ENCODE measurements at regions not wholly inside any gene's neighbourhood (a gene's known extent, or its start where the extent isn't known, plus 50 kb on each side); places are given as distances from the start of the nearest gene placed in this dataset.

DNA sequence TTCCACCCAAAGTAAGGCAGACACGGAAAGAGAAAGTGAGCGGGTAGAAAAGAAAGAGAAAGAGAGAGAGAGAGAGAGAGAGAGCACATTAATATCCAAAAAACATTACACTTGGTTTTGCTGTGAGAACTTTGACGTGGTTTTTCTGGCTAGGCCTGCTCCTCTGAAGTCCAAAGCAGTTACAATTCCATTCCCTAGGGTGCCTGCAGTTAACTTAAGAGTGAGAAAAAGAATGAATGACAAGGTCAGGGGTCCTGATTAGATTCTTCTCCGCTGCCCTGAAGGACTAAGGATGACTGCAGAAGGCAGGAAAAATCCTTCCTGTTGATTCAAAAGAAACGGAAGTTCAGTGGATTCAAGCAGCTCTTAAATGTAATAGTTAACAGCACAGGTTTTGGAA, 589.8 kb downstream of the PRELID2 start:
- Histone ChIP-seq H3K9me3 (replicated peaks in 1 of 11) (no peaks in the 10 kb centered on the region), H3K27ac (peak overlapping the region in 6 of 11 experiments; percentile 9 to 68 (median 43); a peak in 9 of 22 replicates), H3K36me3 (no peaks in the 10 kb centered on the region), H3K4me1 (peaks cover 26 to 73% (median 56%) of the 10 kb centered on the region in 10 experiments), H3K4me2 (peak overlapping the region; percentile 62 to 85 (median 76)), H3K9ac (peak overlapping the region in 8 of 11 experiments; percentile 5 to 58 (median 49); a peak in 13 of 22 replicates), H4K20me1 (no peaks in the 10 kb centered on the region), H3K27me3 (no peaks in the 10 kb centered on the region), H3K4me3 (peak overlapping the region in 6 of 10 experiments; percentile 4 to 37 (median 31); a peak in 7 of 20 replicates)
- no peak for TF ChIP-seq Cebpa-rat (IDR thresholded peaks at IDR 0.05)

DNA sequence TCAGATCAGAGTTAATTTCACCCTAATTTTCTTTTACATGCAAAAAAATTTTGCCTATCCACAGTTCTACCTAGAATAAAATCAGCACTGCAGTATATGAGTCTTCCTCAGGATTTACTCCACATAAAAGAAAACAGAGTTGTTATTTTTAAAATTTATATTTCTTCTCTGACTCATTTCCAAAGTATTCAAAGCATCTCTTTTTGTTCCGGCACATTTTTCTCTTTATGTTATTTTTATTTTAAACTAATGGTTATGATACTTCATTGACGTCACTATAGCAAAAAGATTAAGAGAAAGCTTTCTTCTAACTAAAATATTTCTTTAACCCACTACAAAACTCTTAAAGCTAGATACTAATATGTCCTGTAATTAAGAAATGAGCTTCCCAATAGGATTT, 590.4 kb downstream of the PRELID2 start:
- no peaks in the 10 kb centered on the region for H3K27me3 ChIP-seq
- H3K4me1 ChIP-seq = peaks cover 26 to 73% (median 56%) of the 10 kb centered on the region in 10 experiments
- H3K9me3 ChIP-seq (replicated peaks in 1 of 11) = no peaks in the 10 kb centered on the region
- H3K4me3 ChIP-seq = peak overlapping the region in 1 of 10 experiments; percentile 35; a peak in 3 of 20 replicates
- TF ChIP-seq Cebpa-rat (IDR thresholded peaks at IDR 0.05) = no peak
- H4K20me1 ChIP-seq = no peaks in the 10 kb centered on the region
- H3K4me2 ChIP-seq = peak overlapping the region; percentile 62 to 85 (median 76); a peak in 18 of 22 replicates
- H3K36me3 ChIP-seq = no peaks in the 10 kb centered on the region
- peak overlapping the region in 2 of 11 experiments; percentile 59 to 68; a peak in 3 of 22 replicates for H3K27ac ChIP-seq
- H3K9ac ChIP-seq = no peak overlapping the region; a peak in 1 of 22 replicates

DNA sequence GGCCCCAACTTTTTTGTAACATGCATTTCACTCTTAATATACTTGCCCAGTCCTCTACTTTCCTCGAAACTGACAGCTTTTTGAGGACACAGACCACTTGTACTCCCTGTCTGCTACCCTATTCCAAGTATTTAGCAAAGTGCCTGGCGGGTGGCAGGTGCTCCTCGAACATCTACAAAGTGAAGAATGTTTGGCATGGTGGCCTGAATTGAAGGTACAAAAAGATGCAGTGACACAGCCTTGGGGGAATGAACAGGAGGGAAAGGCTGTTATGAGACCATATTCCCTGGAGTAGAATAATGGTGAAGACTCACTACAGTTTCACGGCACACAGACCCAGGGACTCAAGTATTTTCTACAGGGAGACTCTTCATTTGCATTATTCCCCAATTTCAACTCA, 590.9 kb downstream of the PRELID2 start:
- Histone ChIP-seq H3K27me3 (no peaks in the 10 kb centered on the region), H3K36me3 (no peaks in the 10 kb centered on the region), H3K4me2 (peak overlapping the region in 8 of 11 experiments; percentile 11 to 83 (median 72); a peak in 12 of 22 replicates), H3K4me3 (no peak overlapping the region), H3K9me3 (replicated peaks in 1 of 11) (no peaks in the 10 kb centered on the region), H3K4me1 (peaks cover 26 to 73% (median 56%) of the 10 kb centered on the region in 10 experiments), H3K27ac (peak overlapping the region in 1 of 11 experiments; percentile 68; a peak in 1 of 22 replicates), H3K9ac (no peak overlapping the region), H4K20me1 (no peaks in the 10 kb centered on the region)
- TF ChIP-seq Cebpa-rat (IDR thresholded peaks at IDR 0.05) = no peak

DNA sequence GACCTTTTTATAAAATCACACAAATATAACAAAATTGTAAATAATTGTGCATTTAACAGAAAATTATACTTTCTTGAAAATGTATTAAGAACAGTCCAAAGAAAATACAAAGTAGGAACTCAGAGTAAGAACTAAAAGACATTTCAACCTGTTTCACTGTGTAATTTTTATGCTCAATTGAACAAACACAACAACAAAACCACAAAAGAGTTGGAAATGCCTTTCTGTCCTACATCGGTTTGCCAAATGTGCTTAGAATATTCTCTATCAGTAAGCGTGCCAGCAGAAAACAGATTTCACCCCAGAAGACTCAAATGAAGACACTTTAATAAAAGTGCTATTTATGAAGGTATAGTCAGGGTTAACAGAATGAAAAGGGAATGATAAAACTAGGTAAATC, 592.1 kb downstream of the PRELID2 start:
- H4K20me1 ChIP-seq = no peaks in the 10 kb centered on the region
- H3K4me3 ChIP-seq = no peak overlapping the region
- no peak for TF ChIP-seq Cebpa-rat (IDR thresholded peaks at IDR 0.05)
- peaks cover 26 to 62% (median 48%) of the 10 kb centered on the region in 10 experiments for H3K4me1 ChIP-seq
- H3K4me2 ChIP-seq = peak overlapping the region in 6 of 11 experiments; percentile 8 to 83 (median 40); a peak in 9 of 22 replicates
- H3K9ac ChIP-seq = no peak overlapping the region
- no peaks in the 10 kb centered on the region for H3K27me3 ChIP-seq
- no peaks in the 10 kb centered on the region for H3K36me3 ChIP-seq
- H3K27ac ChIP-seq = no peak overlapping the region
- no peaks in the 10 kb centered on the region for H3K9me3 ChIP-seq (replicated peaks in 1 of 11)

DNA sequence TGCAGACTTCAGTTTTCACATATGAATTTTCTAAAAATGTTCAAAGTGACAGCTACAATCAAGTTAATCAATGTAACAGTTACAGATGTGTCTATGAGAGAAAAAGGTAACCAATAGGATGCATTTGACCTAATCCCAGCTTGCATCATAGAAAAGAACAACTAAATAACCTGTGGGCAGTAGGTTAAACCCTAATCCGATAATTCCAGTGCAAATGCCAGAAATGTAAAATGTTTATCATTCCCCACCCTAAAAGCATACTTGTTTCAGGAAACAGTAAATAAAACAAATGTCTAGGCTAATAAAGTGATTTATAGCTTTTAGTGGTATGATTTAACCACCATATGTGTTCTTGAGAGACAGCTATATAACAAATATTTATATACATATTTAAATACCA, 592.6 kb downstream of the PRELID2 start:
- no peak overlapping the region for H3K4me3 ChIP-seq
- no peak for TF ChIP-seq Cebpa-rat (IDR thresholded peaks at IDR 0.05)
- H3K9ac ChIP-seq = no peak overlapping the region
- no peak overlapping the region for H3K27ac ChIP-seq
- H3K36me3 ChIP-seq = no peaks in the 10 kb centered on the region
- no peaks in the 10 kb centered on the region for H4K20me1 ChIP-seq
- H3K9me3 ChIP-seq (replicated peaks in 1 of 11) = no peaks in the 10 kb centered on the region
- peaks cover 26 to 59% (median 45%) of the 10 kb centered on the region in 10 experiments for H3K4me1 ChIP-seq
- H3K27me3 ChIP-seq = no peaks in the 10 kb centered on the region
- peak overlapping the region in 5 of 11 experiments; percentile 10 to 83 (median 24); a peak in 7 of 22 replicates for H3K4me2 ChIP-seq

DNA sequence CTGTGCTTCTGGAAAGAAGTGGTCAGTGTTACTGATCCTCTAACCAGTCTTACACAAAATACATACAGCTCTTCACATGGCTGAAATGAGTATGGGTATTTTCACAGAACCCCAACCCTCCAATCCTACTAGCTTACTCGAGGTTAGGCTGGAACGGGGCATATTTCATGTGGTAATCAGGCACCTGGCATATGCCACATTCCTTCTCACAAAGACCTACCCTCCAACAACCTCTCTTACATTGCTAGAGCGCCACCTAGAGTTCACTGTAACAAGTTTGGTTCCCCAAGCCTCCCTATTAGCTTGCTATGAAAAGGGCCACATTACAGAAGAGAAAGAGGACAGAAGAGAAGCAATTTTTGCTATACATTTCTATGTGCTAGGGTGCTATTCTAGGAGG, 597.3 kb downstream of the PRELID2 start:
- Histone ChIP-seq H3K27ac (no peak overlapping the region), H4K20me1 (no peaks in the 10 kb centered on the region), H3K9me3 (replicated peaks in 1 of 11) (no peaks in the 10 kb centered on the region), H3K4me2 (no peak overlapping the region), H3K4me1 (peaks cover 8 to 18% (median 13%) of the 10 kb centered on the region in 10 experiments; a peak in 18 of 20 replicates), H3K27me3 (no peaks in the 10 kb centered on the region), H3K36me3 (no peaks in the 10 kb centered on the region), H3K4me3 (no peak overlapping the region), H3K9ac (no peak overlapping the region)
- no peak for TF ChIP-seq Cebpa-rat (IDR thresholded peaks at IDR 0.05)

DNA sequence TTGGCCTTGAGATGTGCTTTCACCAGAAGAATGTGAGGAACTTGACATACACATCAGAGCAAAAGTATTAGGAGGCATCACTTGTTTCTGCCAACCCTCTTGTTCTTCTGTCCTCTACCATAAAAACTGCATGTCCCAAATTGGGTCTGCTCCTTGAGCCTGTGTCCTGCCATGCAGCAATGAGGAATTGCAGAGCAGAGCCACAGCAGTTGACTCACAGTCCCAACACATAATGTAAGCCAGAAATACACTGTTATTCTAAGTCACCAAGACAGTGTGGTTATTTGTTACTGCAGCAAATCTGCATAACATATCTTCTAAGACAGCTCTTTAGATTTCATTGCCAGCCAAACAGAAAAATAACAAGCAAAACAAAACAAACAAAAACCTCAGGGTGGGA, 598.2 kb downstream of the PRELID2 start:
- no peak overlapping the region for H3K27ac ChIP-seq
- H3K4me2 ChIP-seq = 0 out of 22 replicates have a peak overlapping the region, but pooled peaks of 1 of the 11 experiments have one; percentile 37
- no peaks in the 10 kb centered on the region for H3K36me3 ChIP-seq
- TF ChIP-seq Cebpa-rat (IDR thresholded peaks at IDR 0.05) = no peak
- no peaks in the 10 kb centered on the region for H4K20me1 ChIP-seq
- H3K9me3 ChIP-seq (replicated peaks in 1 of 11) = no peaks in the 10 kb centered on the region
- peaks cover under 1 to 17% (median 11%) of the 10 kb centered on the region in 10 experiments; a peak in 15 of 20 replicates for H3K4me1 ChIP-seq
- no peaks in the 10 kb centered on the region for H3K27me3 ChIP-seq
- no peak overlapping the region for H3K4me3 ChIP-seq
- no peak overlapping the region for H3K9ac ChIP-seq

DNA sequence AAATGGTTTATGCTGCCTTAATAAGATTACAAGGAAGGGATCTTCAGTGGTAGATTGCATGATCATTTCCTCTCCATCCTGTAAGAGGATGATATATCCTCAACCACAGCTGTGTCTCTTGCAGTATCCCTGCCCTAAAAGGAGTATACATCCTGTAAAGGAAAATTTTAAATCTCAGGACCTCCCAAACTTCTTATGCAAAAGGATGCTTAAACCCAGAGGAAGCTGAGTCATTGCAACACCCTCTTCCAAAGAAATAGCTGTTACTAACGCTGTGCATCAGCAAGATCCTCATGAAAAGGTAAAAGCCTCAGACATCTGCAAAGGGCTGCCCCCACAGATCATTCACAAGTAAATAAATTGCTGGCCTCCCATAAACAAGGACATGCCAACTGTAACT, 599.0 kb downstream of the PRELID2 start:
- H3K4me1 ChIP-seq = peaks cover 0 to 17% (median 11%) of the 10 kb centered on the region in 10 experiments; a peak in 11 of 20 replicates
- no peak overlapping the region for H3K4me3 ChIP-seq
- H3K9me3 ChIP-seq (replicated peaks in 1 of 11) = no peaks in the 10 kb centered on the region
- H3K27me3 ChIP-seq = no peaks in the 10 kb centered on the region
- H4K20me1 ChIP-seq = no peaks in the 10 kb centered on the region
- H3K36me3 ChIP-seq = no peaks in the 10 kb centered on the region
- peak overlapping the region in 9 of 11 experiments; percentile 4 to 40 (median 16); a peak in 12 of 22 replicates for H3K4me2 ChIP-seq
- H3K27ac ChIP-seq = no peak overlapping the region
- no peak for TF ChIP-seq Cebpa-rat (IDR thresholded peaks at IDR 0.05)
- no peak overlapping the region for H3K9ac ChIP-seq

DNA sequence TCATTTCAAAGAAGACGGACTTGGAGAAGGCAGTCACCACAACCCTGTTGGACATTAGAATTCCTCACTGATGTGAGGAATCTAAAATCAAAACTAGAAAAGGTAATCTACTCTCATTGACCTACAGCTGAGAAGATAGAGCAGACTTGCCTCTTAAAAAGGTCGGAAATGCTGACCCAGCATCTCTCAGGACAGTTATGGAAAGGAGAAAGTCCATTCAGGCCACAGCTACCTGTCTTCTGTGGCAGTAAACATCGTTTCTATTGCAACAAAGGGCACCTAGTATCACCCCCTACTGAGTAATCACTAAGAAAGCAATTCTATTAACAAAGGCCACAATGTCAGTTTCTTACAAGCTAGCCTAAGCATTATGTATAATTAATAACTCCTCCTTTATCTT, 601.7 kb downstream of the PRELID2 start:
- TF ChIP-seq Cebpa-rat (IDR thresholded peaks at IDR 0.05) = no peak

DNA sequence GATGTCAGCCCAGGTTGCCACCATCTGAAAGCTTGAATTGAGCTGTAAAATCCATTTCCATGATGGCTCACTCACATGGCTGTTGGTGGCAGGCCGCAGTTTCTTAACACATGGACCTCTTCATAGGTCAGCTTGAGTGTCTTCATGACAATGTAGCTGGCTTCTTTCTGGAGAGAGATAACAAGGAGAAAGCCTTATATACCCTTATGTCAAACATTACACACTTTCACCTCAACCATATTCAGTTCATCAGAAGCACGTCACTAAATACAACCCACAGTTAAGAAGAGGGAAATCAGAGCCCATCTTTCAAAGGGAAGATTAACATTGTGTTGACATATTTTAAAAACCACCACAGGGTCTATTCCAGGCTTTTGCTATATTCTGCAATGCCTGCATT, 604.4 kb downstream of the PRELID2 start:
- H3K27ac ChIP-seq = no peak overlapping the region
- H3K4me3 ChIP-seq = no peak overlapping the region
- no peak for TF ChIP-seq Cebpa-rat (IDR thresholded peaks at IDR 0.05)
- no peaks in the 10 kb centered on the region; a peak in 1 of 22 replicates for H3K9me3 ChIP-seq (replicated peaks in 1 of 11)
- no peak overlapping the region for H3K4me2 ChIP-seq
- H3K36me3 ChIP-seq = no peaks in the 10 kb centered on the region
- H3K9ac ChIP-seq = no peak overlapping the region
- no peaks in the 10 kb centered on the region for H3K27me3 ChIP-seq
- H4K20me1 ChIP-seq = no peaks in the 10 kb centered on the region
- peaks cover 0 to 7% (median 2%) of the 10 kb centered on the region in 10 experiments; a peak in 9 of 20 replicates for H3K4me1 ChIP-seq

More for the DNA sequence above, 601.7 kb downstream of the PRELID2 start:
- H3K36me3 ChIP-seq = no peaks in the 10 kb centered on the region
- H3K9me3 ChIP-seq (replicated peaks in 1 of 11) = no peaks in the 10 kb centered on the region; a peak in 1 of 22 replicates
- peaks cover 0 to 17% (median 11%) of the 10 kb centered on the region in 10 experiments; a peak in 11 of 20 replicates for H3K4me1 ChIP-seq
- H3K4me2 ChIP-seq = no peak overlapping the region
- no peaks in the 10 kb centered on the region for H4K20me1 ChIP-seq
- no peak overlapping the region for H3K9ac ChIP-seq
- H3K27me3 ChIP-seq = no peaks in the 10 kb centered on the region
- no peak overlapping the region for H3K4me3 ChIP-seq
- no peak overlapping the region for H3K27ac ChIP-seq

Measured in BLaER1 treated with 17β-estradiol and CSF1 and Interleukin-3, amounts not matched to agents 10 nM and 100 nM (cell line).